Activated T-helper 17 cell treated with anti-CD3 and anti-CD28 coated beads, Interleukin-2, amount 50 U/mL, for 72 hours (primary cell): ENCODE measurements at regions not wholly inside any gene's neighbourhood (a gene's known extent, or its start where the extent isn't known, plus 50 kb on each side); places are given as distances from the start of the nearest gene placed in this dataset.
"Not testable (repeated sequence)": the region's sequence is repeated elsewhere in the genome, so short reads cannot be mapped to it uniquely, and the experiment has no call there.

Source experiments
- ATAC-seq: fragments of 150-1000 bp; cut with Tn5 transposase; replicated peaks from 2 replicates; pipeline ENCODE4 v1.10.0; 2021; ENCODE audit warnings: mild to moderate bottlenecking, moderate library complexity
- H3K27ac Mint-ChIP-seq: one replicate; pipeline ENCODE4 v1.8.0; 2022; ENCODE audit warnings: mixed read lengths
- H3K27me3 Mint-ChIP-seq: one replicate; pipeline ENCODE4 v1.8.0; 2022; ENCODE audit warnings: mixed read lengths
- H3K36me3 Mint-ChIP-seq: one replicate; pipeline ENCODE4 v1.8.0; 2022; ENCODE audit warnings: low read depth, mild to moderate bottlenecking, mixed read lengths
- H3K4me1 Mint-ChIP-seq: one replicate; pipeline ENCODE4 v1.8.0; 2022; ENCODE audit warnings: mixed read lengths
- H3K4me3 Mint-ChIP-seq: one replicate; pipeline ENCODE4 v1.8.0; 2022; ENCODE audit warnings: mild to moderate bottlenecking, mixed read lengths
- H3K9me3 Mint-ChIP-seq: one replicate; pipeline ENCODE4 v1.8.0; 2022; ENCODE audit warnings: mixed read lengths

- H3K4me1 Mint-ChIP-seq = peaks cover 28% of the 10 kb centered on the region
Observed at GRCh38 chr3:153221748-153222162, 59.7 kb downstream of the RAP2B start.

GRCh38 chr3:153226877-153227276 is 64.9 kb downstream of the RAP2B start:
- not testable (repeated sequence) for ATAC-seq, H3K4me1 Mint-ChIP-seq, H3K36me3 Mint-ChIP-seq, H3K4me3 Mint-ChIP-seq, H3K27me3 Mint-ChIP-seq, H3K9me3 Mint-ChIP-seq, H3K27ac Mint-ChIP-seq

More at GRCh38 chr3:153221748-153222162, 59.7 kb downstream of the RAP2B start:
- Mint-ChIP-seq H3K36me3 (no peaks in the 10 kb centered on the region), H3K27me3 (no peaks in the 10 kb centered on the region), H3K9me3 (no peaks in the 10 kb centered on the region), H3K4me3 (peak overlapping the region; percentile 88), H3K27ac (peak overlapping the region; percentile 92)
- peak; percentile 99 for ATAC-seq

- H3K27ac Mint-ChIP-seq, H3K4me3 Mint-ChIP-seq, H3K36me3 Mint-ChIP-seq, ATAC-seq, H3K4me1 Mint-ChIP-seq, H3K27me3 Mint-ChIP-seq, H3K9me3 Mint-ChIP-seq: not testable (repeated sequence)
Observed at GRCh38 chr3:153230427-153230826, 68.4 kb downstream of the RAP2B start.

GRCh38 chr3:153231245-153231644 is 69.2 kb downstream of the RAP2B start:
- not testable (repeated sequence) for H3K27me3 Mint-ChIP-seq, H3K4me3 Mint-ChIP-seq, H3K4me1 Mint-ChIP-seq, H3K36me3 Mint-ChIP-seq, H3K9me3 Mint-ChIP-seq, ATAC-seq, H3K27ac Mint-ChIP-seq

GRCh38 chr3:153232050-153232752 is 70.2 kb downstream of the RAP2B start:
- H3K9me3 Mint-ChIP-seq, H3K36me3 Mint-ChIP-seq, H3K27ac Mint-ChIP-seq, ATAC-seq, H3K27me3 Mint-ChIP-seq, H3K4me3 Mint-ChIP-seq, H3K4me1 Mint-ChIP-seq: not testable (repeated sequence)

- H3K27me3 Mint-ChIP-seq = no peaks in the 10 kb centered on the region
Observed at GRCh38 chr3:153232851-153233271, 70.8 kb downstream of the RAP2B start.

GRCh38 chr3:153233986-153234385 is 72.0 kb downstream of the RAP2B start:
- no peak for ATAC-seq
- Mint-ChIP-seq H3K4me1 (peaks cover 4% of the 10 kb centered on the region), H3K27ac (no peak overlapping the region), H3K36me3 (no peaks in the 10 kb centered on the region), H3K9me3 (no peaks in the 10 kb centered on the region), H3K27me3 (no peaks in the 10 kb centered on the region), H3K4me3 (no peak overlapping the region)

More at GRCh38 chr3:153232851-153233271, 70.8 kb downstream of the RAP2B start:
- Mint-ChIP-seq H3K4me3 (no peak overlapping the region), H3K4me1 (peaks cover 4% of the 10 kb centered on the region), H3K9me3 (no peaks in the 10 kb centered on the region), H3K36me3 (no peaks in the 10 kb centered on the region), H3K27ac (no peak overlapping the region)
- no peak for ATAC-seq

GRCh38 chr3:153242896-153243295 is 80.9 kb downstream of the RAP2B start:
- no peak for ATAC-seq
- H3K9me3 Mint-ChIP-seq = no peaks in the 10 kb centered on the region
- no peak overlapping the region for H3K27ac Mint-ChIP-seq
- no peaks in the 10 kb centered on the region for H3K36me3 Mint-ChIP-seq
- H3K4me1 Mint-ChIP-seq = no peaks in the 10 kb centered on the region
- no peak overlapping the region for H3K4me3 Mint-ChIP-seq
- no peaks in the 10 kb centered on the region for H3K27me3 Mint-ChIP-seq

- H3K4me3 Mint-ChIP-seq = no peak overlapping the region
Observed at GRCh38 chr3:153244961-153245360, 82.9 kb downstream of the RAP2B start.

GRCh38 chr3:153245661-153246060 is 83.6 kb downstream of the RAP2B start:
- no peak for ATAC-seq
- Mint-ChIP-seq H3K4me3 (no peak overlapping the region), H3K27me3 (no peaks in the 10 kb centered on the region), H3K27ac (no peak overlapping the region), H3K36me3 (no peaks in the 10 kb centered on the region), H3K4me1 (no peaks in the 10 kb centered on the region), H3K9me3 (no peaks in the 10 kb centered on the region)

More at GRCh38 chr3:153244961-153245360, 82.9 kb downstream of the RAP2B start:
- no peaks in the 10 kb centered on the region for H3K9me3 Mint-ChIP-seq
- ATAC-seq = no peak
- no peak overlapping the region for H3K27ac Mint-ChIP-seq
- no peaks in the 10 kb centered on the region for H3K4me1 Mint-ChIP-seq
- H3K36me3 Mint-ChIP-seq = no peaks in the 10 kb centered on the region
- H3K27me3 Mint-ChIP-seq = no peaks in the 10 kb centered on the region

- Mint-ChIP-seq H3K4me1 (no peaks in the 10 kb centered on the region), H3K4me3 (no peak overlapping the region), H3K9me3 (no peaks in the 10 kb centered on the region), H3K27ac (no peak overlapping the region), H3K36me3 (no peaks in the 10 kb centered on the region), H3K27me3 (no peaks in the 10 kb centered on the region)
- no peak for ATAC-seq
Observed at GRCh38 chr3:153246331-153246730, 84.3 kb downstream of the RAP2B start.

- no peaks in the 10 kb centered on the region for H3K27me3 Mint-ChIP-seq
- no peak overlapping the region for H3K27ac Mint-ChIP-seq
- no peaks in the 10 kb centered on the region for H3K36me3 Mint-ChIP-seq
- H3K9me3 Mint-ChIP-seq = no peaks in the 10 kb centered on the region
- H3K4me3 Mint-ChIP-seq = no peak overlapping the region
- no peak for ATAC-seq
- H3K4me1 Mint-ChIP-seq = no peaks in the 10 kb centered on the region
Observed at GRCh38 chr3:153246806-153247205, 84.8 kb downstream of the RAP2B start.

- Mint-ChIP-seq H3K27ac (no peak overlapping the region), H3K4me1 (no peaks in the 10 kb centered on the region), H3K27me3 (no peaks in the 10 kb centered on the region), H3K4me3 (no peak overlapping the region), H3K9me3 (no peaks in the 10 kb centered on the region), H3K36me3 (no peaks in the 10 kb centered on the region)
- ATAC-seq = no peak
Observed at GRCh38 chr3:153247331-153248330, 85.6 kb downstream of the RAP2B start.

- not testable (repeated sequence) for H3K4me3 Mint-ChIP-seq, H3K27ac Mint-ChIP-seq, H3K9me3 Mint-ChIP-seq, H3K36me3 Mint-ChIP-seq, H3K4me1 Mint-ChIP-seq, H3K27me3 Mint-ChIP-seq, ATAC-seq
Observed at GRCh38 chr3:153248835-153249234, 86.8 kb downstream of the RAP2B start.

- Mint-ChIP-seq H3K9me3 (no peaks in the 10 kb centered on the region), H3K4me1 (no peaks in the 10 kb centered on the region), H3K4me3 (no peak overlapping the region), H3K27me3 (no peaks in the 10 kb centered on the region), H3K27ac (no peak overlapping the region), H3K36me3 (no peaks in the 10 kb centered on the region)
- ATAC-seq = no peak
Observed at GRCh38 chr3:153249906-153250305, 87.9 kb downstream of the RAP2B start.
